ENCODE measurements at regions not wholly inside any gene's neighbourhood (a gene's known extent, or its start where the extent isn't known, plus 50 kb on each side); places are given as distances from the start of the nearest gene placed in this dataset.

GRCh38 chr5:146254223-146254622, 50.8 kb downstream of the RBM27 start:
- no peak overlapping the region for H3K27ac Mint-ChIP-seq (ENCODE audit: unreplicated experiment)
- H3K27me3 Mint-ChIP-seq (ENCODE audit: unreplicated experiment): no peaks in the 10 kb centered on the region
- TF ChIP-seq CTCF (IDR thresholded peaks at IDR 0.05; ENCODE audit: unreplicated experiment): no peak
- peaks cover 22% of the 10 kb centered on the region for H3K36me3 Mint-ChIP-seq (ENCODE audit: insufficient read depth, unreplicated experiment)
- no peaks in the 10 kb centered on the region for H3K4me1 Mint-ChIP-seq (ENCODE audit: low read depth, unreplicated experiment)
- intact Hi-C loops (cut with micrococcal nuclease; ENCODE audit: unreplicated experiment): no loop called here
- BruUV-seq (replicated peaks): no TSS peak
- DNase-seq: no peak
- no peaks in the 10 kb centered on the region for H3K9me3 Mint-ChIP-seq (ENCODE audit: low read depth, unreplicated experiment)
- H3K4me3 Mint-ChIP-seq (ENCODE audit: low read depth, unreplicated experiment): no peak overlapping the region
- CTCF ChIA-PET: no interaction called here

DNA sequence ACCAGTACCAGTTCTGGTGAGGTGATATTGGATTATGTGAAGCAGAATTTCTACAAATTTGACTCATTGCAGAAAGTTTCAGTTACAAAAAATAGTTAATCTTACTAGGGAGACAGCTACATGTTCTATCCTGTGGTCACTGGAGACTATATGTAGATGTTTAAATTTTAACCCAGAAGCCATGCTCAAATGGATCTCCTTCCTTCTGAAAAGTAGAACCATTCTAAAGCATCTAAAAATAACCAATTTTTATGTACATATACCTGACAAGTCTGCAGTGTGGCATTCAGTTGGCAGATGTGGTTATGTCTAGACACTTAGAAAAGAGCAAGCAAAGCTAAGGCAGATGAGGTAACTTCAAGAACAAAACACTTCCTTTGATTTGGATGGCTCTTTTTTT, 65.5 kb upstream of the POU4F3 start:
- H3K27ac Mint-ChIP-seq (ENCODE audit: unreplicated experiment): no peak overlapping the region
- no peaks in the 10 kb centered on the region for H3K27me3 Mint-ChIP-seq (ENCODE audit: unreplicated experiment)
- CTCF ChIA-PET: no interaction called here
- no peak overlapping the region for H3K4me3 Mint-ChIP-seq (ENCODE audit: low read depth, unreplicated experiment)
- H3K36me3 Mint-ChIP-seq (ENCODE audit: insufficient read depth, unreplicated experiment): peaks cover 49% of the 10 kb centered on the region
- H3K9me3 Mint-ChIP-seq (ENCODE audit: low read depth, unreplicated experiment): no peaks in the 10 kb centered on the region
- no peaks in the 10 kb centered on the region for H3K4me1 Mint-ChIP-seq (ENCODE audit: low read depth, unreplicated experiment)
- no peak for TF ChIP-seq CTCF (IDR thresholded peaks at IDR 0.05; ENCODE audit: unreplicated experiment)
- DNase-seq: no peak
- no TSS peak for BruUV-seq (replicated peaks)
- intact Hi-C loops (cut with micrococcal nuclease; ENCODE audit: unreplicated experiment): no loop called here

DNA sequence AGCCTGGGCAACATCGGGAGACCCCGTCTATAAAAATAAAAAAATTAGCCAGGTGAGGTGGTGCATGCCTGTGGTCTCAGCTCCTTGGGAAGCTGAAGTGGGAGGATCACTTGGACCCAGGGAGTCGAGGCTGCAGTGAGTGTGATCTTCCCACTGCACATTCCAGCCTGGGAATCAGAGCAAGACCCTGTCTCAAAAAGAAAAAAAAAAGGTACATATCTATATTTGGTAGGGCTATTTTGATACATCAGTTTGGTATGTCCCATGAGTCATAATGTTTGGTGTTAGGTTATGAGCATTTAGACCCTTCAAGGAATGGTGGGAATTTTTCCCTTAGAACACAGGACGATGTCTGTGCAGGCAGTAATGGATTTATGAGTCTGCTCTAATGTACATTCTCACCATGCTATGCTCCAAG, 55.3 kb upstream of the POU4F3 start:
- CTCF ChIA-PET: interaction anchor here (1.7 kb wide), 1 partner anchor 164 kb away, joined by 4 read pairs; the partner anchor contains the start of gene TCERG1
- intact Hi-C loops (cut with micrococcal nuclease; ENCODE audit: unreplicated experiment): no loop called here
- Mint-ChIP-seq H3K4me1 (ENCODE audit: low read depth, unreplicated experiment) (peaks cover 17% of the 10 kb centered on the region), H3K27me3 (ENCODE audit: unreplicated experiment) (no peaks in the 10 kb centered on the region), H3K4me3 (ENCODE audit: low read depth, unreplicated experiment) (no peak overlapping the region), H3K9me3 (ENCODE audit: low read depth, unreplicated experiment) (no peaks in the 10 kb centered on the region), H3K36me3 (ENCODE audit: insufficient read depth, unreplicated experiment) (peaks cover 23% of the 10 kb centered on the region), H3K27ac (ENCODE audit: unreplicated experiment) (no peak overlapping the region)
- no TSS peak for BruUV-seq (replicated peaks)
- DNase-seq: no peak
- no peak for TF ChIP-seq CTCF (IDR thresholded peaks at IDR 0.05; ENCODE audit: unreplicated experiment)

DNA sequence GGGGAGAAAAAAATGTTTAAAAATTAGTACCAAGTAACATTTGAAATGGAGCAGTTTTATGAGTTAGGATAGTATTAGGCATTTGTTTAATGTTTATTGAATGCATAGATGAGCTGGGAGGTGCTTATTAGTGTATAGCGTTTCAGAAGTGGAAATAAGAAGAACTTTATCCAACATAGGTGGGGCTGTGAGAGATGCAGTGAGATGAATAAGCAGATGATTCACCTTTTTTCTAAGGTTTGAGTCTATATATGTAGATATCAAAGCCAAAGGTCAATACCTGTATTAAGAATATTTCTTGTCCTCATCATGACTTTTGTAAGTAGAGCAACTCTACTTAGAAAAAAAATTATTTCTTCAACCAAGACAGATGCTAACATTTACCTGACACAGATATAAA, 54.6 kb upstream of the POU4F3 start:
- Mint-ChIP-seq H3K27ac (ENCODE audit: unreplicated experiment) (no peak overlapping the region), H3K36me3 (ENCODE audit: insufficient read depth, unreplicated experiment) (peaks cover 23% of the 10 kb centered on the region), H3K4me3 (ENCODE audit: low read depth, unreplicated experiment) (no peak overlapping the region), H3K27me3 (ENCODE audit: unreplicated experiment) (no peaks in the 10 kb centered on the region), H3K9me3 (ENCODE audit: low read depth, unreplicated experiment) (no peaks in the 10 kb centered on the region), H3K4me1 (ENCODE audit: low read depth, unreplicated experiment) (peaks cover 17% of the 10 kb centered on the region)
- CTCF ChIA-PET: interaction anchor here (1.7 kb wide), 1 partner anchor 163 kb away, joined by 4 read pairs; the partner anchor contains the start of gene TCERG1
- no peak for DNase-seq
- no TSS peak for BruUV-seq (replicated peaks)
- no peak for TF ChIP-seq CTCF (IDR thresholded peaks at IDR 0.05; ENCODE audit: unreplicated experiment)
- intact Hi-C loops (cut with micrococcal nuclease; ENCODE audit: unreplicated experiment): no loop called here

Measured in Calu3 (cell line).